ENCODE measurements at regions not wholly inside any gene's neighbourhood (a gene's known extent, or its start where the extent isn't known, plus 50 kb on each side); places are given as distances from the start of the nearest gene placed in this dataset.
A peak's percentile ranks its signal among the peaks of the same experiment; 100 is the strongest.

- DNase-seq: no peak
These were observed 110.2 kb upstream of the SPIN1 start for GRCh38 chr9:88278036-88278435.

- DNase-seq: no peak
These were observed 114.2 kb upstream of the SPIN1 start for GRCh38 chr9:88274078-88274477.

GRCh38 chr9:88272986-88273385, 115.3 kb upstream of the SPIN1 start:
- DNase-seq: no peak

GRCh38 chr9:88270413-88270812, 117.8 kb upstream of the SPIN1 start:
- no peak for DNase-seq

- DNase-seq: no peak
These were observed 119.4 kb upstream of the SPIN1 start for GRCh38 chr9:88268886-88269285.

- DNase-seq: no peak
These were observed 121.0 kb upstream of the SPIN1 start for GRCh38 chr9:88267283-88267682.

GRCh38 chr9:88266416-88266815, 121.8 kb upstream of the SPIN1 start:
- no peak for DNase-seq

- DNase-seq: no peak
These were observed 120.7 kb upstream of the SPATA31C2 start for GRCh38 chr9:88259001-88259400.

- DNase-seq: no peak
These were observed 120.3 kb upstream of the SPATA31C2 start for GRCh38 chr9:88258601-88259000.

- no peak for DNase-seq
These were observed 119.7 kb upstream of the SPATA31C2 start for GRCh38 chr9:88258024-88258423.

- no peak for DNase-seq
These were observed 117.9 kb upstream of the SPATA31C2 start for GRCh38 chr9:88256216-88256615.

- peak; percentile 31 for DNase-seq
These were observed 117.5 kb upstream of the SPATA31C2 start for GRCh38 chr9:88255806-88256205.

- no peak for DNase-seq
These were observed 113.6 kb upstream of the SPATA31C2 start for GRCh38 chr9:88251903-88252302.

GRCh38 chr9:88243736-88244135, 105.5 kb upstream of the SPATA31C2 start:
- no peak for DNase-seq

GRCh38 chr9:88242879-88243278, 104.6 kb upstream of the SPATA31C2 start:
- no peak for DNase-seq

GRCh38 chr9:88237991-88238571, 99.8 kb upstream of the SPATA31C2 start:
- DNase-seq: no peak

- no peak for DNase-seq
These were observed 99.2 kb upstream of the SPATA31C2 start for GRCh38 chr9:88237479-88237961.

- no peak for DNase-seq
These were observed 98.5 kb upstream of the SPATA31C2 start for GRCh38 chr9:88236511-88237478.

- DNase-seq: no peak
These were observed 97.3 kb upstream of the SPATA31C2 start for GRCh38 chr9:88235615-88236014.

GRCh38 chr9:88234114-88234513, 95.8 kb upstream of the SPATA31C2 start:
- no peak for DNase-seq

GRCh38 chr9:88233091-88233490, 94.8 kb upstream of the SPATA31C2 start:
- no peak for DNase-seq

GRCh38 chr9:88230612-88231011, 92.3 kb upstream of the SPATA31C2 start:
- DNase-seq: no peak

GRCh38 chr9:88229434-88229833, 91.2 kb upstream of the SPATA31C2 start:
- DNase-seq: no peak

- no peak for DNase-seq
These were observed 86.7 kb upstream of the SPATA31C2 start for GRCh38 chr9:88224938-88225337.

All from GF-D8 (cell line).